LNCaP clone FGC (cell line): ENCODE measurements at regions not wholly inside any gene's neighbourhood (a gene's known extent, or its start where the extent isn't known, plus 50 kb on each side); places are given as distances from the start of the nearest gene placed in this dataset.

Experiments
- DNase-seq: peaks from one replicate; pipeline ENCODE4 v3.0.0-alpha.2; 2011; ENCODE audit warnings: low read depth
- H3K4me3 ChIP-seq: 2 replicates; pipeline ENCODE4 v1.5.1; 2011; ENCODE audit warnings: mild to moderate bottlenecking, low read depth, low read length, control low read depth
- TF ChIP-seq, protein P1 (sequence below): IDR thresholded peaks from 2 replicates; pipeline ENCODE4 v1.5.1; 2012; ENCODE audit warnings: mild to moderate bottlenecking; ENCODE audit not compliant: control insufficient read depth, insufficient read depth; ENCODE audit errors: extremely low read depth

- no peak overlapping the region for H3K4me3 ChIP-seq
- TF ChIP-seq, protein P1, sequence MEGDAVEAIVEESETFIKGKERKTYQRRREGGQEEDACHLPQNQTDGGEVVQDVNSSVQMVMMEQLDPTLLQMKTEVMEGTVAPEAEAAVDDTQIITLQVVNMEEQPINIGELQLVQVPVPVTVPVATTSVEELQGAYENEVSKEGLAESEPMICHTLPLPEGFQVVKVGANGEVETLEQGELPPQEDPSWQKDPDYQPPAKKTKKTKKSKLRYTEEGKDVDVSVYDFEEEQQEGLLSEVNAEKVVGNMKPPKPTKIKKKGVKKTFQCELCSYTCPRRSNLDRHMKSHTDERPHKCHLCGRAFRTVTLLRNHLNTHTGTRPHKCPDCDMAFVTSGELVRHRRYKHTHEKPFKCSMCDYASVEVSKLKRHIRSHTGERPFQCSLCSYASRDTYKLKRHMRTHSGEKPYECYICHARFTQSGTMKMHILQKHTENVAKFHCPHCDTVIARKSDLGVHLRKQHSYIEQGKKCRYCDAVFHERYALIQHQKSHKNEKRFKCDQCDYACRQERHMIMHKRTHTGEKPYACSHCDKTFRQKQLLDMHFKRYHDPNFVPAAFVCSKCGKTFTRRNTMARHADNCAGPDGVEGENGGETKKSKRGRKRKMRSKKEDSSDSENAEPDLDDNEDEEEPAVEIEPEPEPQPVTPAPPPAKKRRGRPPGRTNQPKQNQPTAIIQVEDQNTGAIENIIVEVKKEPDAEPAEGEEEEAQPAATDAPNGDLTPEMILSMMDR, result no peak
- DNase-seq, result no peak
Observed at GRCh38 chr3:95246413-95246812, 1183.6 kb downstream of the NSUN3 start.

GRCh38 chr3:95254061-95254460 is 1191.2 kb downstream of the NSUN3 start:
- DNase-seq, result no peak
- H3K4me3 ChIP-seq, result no peak overlapping the region
- TF ChIP-seq, protein P1, result no peak

DNA sequence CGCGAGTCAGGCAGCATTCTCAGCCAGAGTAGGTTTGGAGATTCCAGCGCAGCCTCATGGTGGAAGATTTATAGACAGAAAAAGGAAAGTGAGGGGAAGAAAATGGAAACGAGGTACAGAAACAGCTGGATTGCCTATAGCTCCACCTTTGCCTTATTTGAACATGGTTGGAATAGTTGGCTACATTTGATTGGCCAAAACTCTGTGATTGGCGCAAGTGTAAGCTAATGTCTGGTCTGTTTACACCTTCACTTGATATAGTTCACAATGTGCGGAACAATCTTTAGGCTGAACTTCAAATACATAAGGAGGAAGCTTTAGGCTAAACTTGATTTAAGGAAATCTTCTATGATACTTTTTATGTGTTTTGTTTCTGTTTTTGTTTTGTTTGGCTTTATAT is 1191.9 kb downstream of the NSUN3 start:
- no peak for DNase-seq
- no peak overlapping the region for H3K4me3 ChIP-seq
- TF ChIP-seq, protein P1, result no peak

DNA sequence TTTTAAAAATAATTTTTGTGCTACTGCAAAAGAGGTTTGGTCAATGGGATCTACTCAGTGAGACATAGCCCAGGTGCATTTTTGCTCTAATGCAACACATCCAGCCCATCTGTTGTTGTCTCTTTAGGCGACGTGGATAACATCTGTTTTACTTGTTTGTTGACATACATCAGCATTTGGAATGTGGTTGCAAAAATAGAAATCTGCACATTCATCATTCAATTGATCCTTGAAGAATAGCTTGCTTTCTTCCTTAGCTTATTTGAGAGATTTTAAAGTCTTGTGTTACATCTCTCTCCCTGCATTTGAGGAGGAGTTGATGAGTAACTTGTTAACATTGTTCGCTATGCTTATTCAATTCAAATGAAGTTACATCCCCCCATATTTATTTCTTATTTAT is 1202.3 kb downstream of the NSUN3 start:
- TF ChIP-seq, protein P1, result no peak
- DNase-seq, result no peak
- no peak overlapping the region for H3K4me3 ChIP-seq

DNA sequence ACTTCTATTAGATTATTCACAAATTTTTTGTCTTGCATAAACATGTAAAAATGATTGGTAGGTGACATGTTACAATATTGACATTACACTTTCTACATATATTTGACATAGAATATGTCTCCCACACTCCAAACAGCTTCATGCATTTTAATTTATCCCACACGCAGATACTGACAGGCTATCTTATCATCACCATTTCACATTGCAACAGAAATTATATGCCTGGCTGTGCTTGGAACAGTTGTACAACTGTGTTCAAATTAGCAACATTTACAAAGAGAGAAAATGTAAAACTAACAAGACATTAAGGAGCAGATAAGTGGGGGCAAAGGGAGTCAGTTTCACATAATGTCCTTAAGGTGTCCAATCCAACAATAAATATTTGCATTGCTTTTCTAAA is 1208.5 kb downstream of the NSUN3 start:
- H3K4me3 ChIP-seq, result no peak overlapping the region
- no peak for DNase-seq
- TF ChIP-seq, protein P1, result no peak

DNA sequence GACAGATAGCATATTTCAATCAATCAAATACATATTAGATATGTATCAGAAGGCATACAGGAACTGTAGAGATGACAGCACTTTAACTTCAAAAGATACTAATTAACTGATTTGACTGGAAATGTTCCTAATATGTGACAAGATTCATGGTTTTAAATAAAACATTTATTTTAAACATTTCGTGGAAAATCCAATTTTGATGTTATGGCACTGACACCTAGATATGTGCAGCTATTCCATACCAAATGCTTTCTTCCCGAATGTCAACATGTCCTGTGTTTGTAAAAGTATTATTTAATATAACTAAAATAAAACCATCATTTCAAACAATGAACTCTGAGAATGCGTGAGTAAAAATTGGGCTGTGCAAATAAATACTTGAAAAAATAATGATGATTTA is 1209.3 kb downstream of the NSUN3 start:
- H3K4me3 ChIP-seq, result no peak overlapping the region
- DNase-seq, result no peak
- TF ChIP-seq, protein P1, result no peak

DNA sequence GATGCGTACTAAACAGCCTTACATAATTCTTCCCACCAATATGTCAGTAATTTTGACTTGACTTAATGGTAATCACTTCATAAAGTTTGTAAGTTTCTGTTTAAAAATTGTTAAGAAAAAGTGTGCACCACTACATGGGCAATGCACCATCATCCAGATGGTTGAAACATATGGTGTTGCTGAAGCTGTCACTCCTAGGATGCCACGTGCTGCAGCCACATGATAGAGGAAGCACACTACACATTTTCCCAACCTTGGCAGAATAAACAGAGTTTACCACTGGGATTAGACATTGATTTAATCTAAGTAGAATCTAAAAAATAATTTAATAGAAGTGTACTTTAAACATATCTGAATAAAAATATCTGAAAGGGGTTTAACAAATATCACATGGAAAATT is 1209.9 kb downstream of the NSUN3 start:
- TF ChIP-seq, protein P1, result no peak
- no peak overlapping the region for H3K4me3 ChIP-seq
- DNase-seq, result no peak
